ENCODE measurements at regions not wholly inside any gene's neighbourhood (a gene's known extent, or its start where the extent isn't known, plus 50 kb on each side); places are given as distances from the start of the nearest gene placed in this dataset.

- no peak for DNase-seq
- CTCF ChIA-PET = no interaction called here
- Mint-ChIP-seq H3K27me3 (ENCODE audit: low read depth) (no peaks in the 10 kb centered on the region), H3K4me3 (no peak overlapping the region), H3K27ac (no peak overlapping the region), H3K9me3 (no peaks in the 10 kb centered on the region), H3K36me3 (ENCODE audit: low read depth) (peaks cover 3% of the 10 kb centered on the region), H3K4me1 (ENCODE audit: low read depth) (peaks cover 30% of the 10 kb centered on the region)
- intact Hi-C loops (cut with micrococcal nuclease) = no loop called here
Observed at GRCh38 chr3:177823701-177824189, 626.5 kb upstream of the TBL1XR1 start.

GRCh38 chr3:177824190-177824786 lies 627.0 kb upstream of the TBL1XR1 start:
- Mint-ChIP-seq H3K27ac (no peak overlapping the region), H3K4me3 (no peak overlapping the region)

GRCh38 chr3:177824841-177825240 lies 627.6 kb upstream of the TBL1XR1 start:
- DNase-seq = no peak
- no peak overlapping the region for H3K4me3 Mint-ChIP-seq
- H3K9me3 Mint-ChIP-seq = no peaks in the 10 kb centered on the region
- H3K36me3 Mint-ChIP-seq (ENCODE audit: low read depth) = peaks cover 3% of the 10 kb centered on the region
- H3K27me3 Mint-ChIP-seq (ENCODE audit: low read depth) = no peaks in the 10 kb centered on the region
- CTCF ChIA-PET = interaction anchor here (0.7 kb wide), 1 partner anchor 463 kb away, joined by 3 read pairs; no protein-coding TSS in a partner anchor
- intact Hi-C loops (cut with micrococcal nuclease) = no loop called here
- H3K27ac Mint-ChIP-seq = no peak overlapping the region
- peaks cover 30% of the 10 kb centered on the region for H3K4me1 Mint-ChIP-seq (ENCODE audit: low read depth)

More at GRCh38 chr3:177824190-177824786, 627.0 kb upstream of the TBL1XR1 start:
- no peak for DNase-seq
- no peaks in the 10 kb centered on the region for H3K27me3 Mint-ChIP-seq (ENCODE audit: low read depth)
- H3K4me1 Mint-ChIP-seq (ENCODE audit: low read depth) = peaks cover 30% of the 10 kb centered on the region
- intact Hi-C loops (cut with micrococcal nuclease) = no loop called here
- peaks cover 3% of the 10 kb centered on the region for H3K36me3 Mint-ChIP-seq (ENCODE audit: low read depth)
- CTCF ChIA-PET = interaction anchor here (0.7 kb wide), 1 partner anchor 462 kb away, joined by 3 read pairs; no protein-coding TSS in a partner anchor
- no peaks in the 10 kb centered on the region for H3K9me3 Mint-ChIP-seq

GRCh38 chr3:177826253-177826652 lies 629.0 kb upstream of the TBL1XR1 start:
- CTCF ChIA-PET = interaction anchor here (0.7 kb wide), 1 partner anchor 39 kb away, joined by 4 read pairs; no protein-coding TSS in a partner anchor
- no peaks in the 10 kb centered on the region for H3K9me3 Mint-ChIP-seq
- intact Hi-C loops (cut with micrococcal nuclease) = no loop called here
- peaks cover 18% of the 10 kb centered on the region for H3K4me1 Mint-ChIP-seq (ENCODE audit: low read depth)
- H3K27ac Mint-ChIP-seq = no peak overlapping the region
- no peaks in the 10 kb centered on the region for H3K36me3 Mint-ChIP-seq (ENCODE audit: low read depth)
- no peak overlapping the region for H3K4me3 Mint-ChIP-seq
- no peaks in the 10 kb centered on the region for H3K27me3 Mint-ChIP-seq (ENCODE audit: low read depth)
- DNase-seq = no peak

GRCh38 chr3:177827511-177828207 lies 630.4 kb upstream of the TBL1XR1 start:
- CTCF ChIA-PET = no interaction called here
- DNase-seq = no peak
- no peaks in the 10 kb centered on the region for H3K9me3 Mint-ChIP-seq
- no peaks in the 10 kb centered on the region for H3K36me3 Mint-ChIP-seq (ENCODE audit: low read depth)
- intact Hi-C loops (cut with micrococcal nuclease) = no loop called here
- no peak overlapping the region for H3K27ac Mint-ChIP-seq
- no peak overlapping the region for H3K4me3 Mint-ChIP-seq
- peaks cover 13% of the 10 kb centered on the region for H3K4me1 Mint-ChIP-seq (ENCODE audit: low read depth)
- H3K27me3 Mint-ChIP-seq (ENCODE audit: low read depth) = no peaks in the 10 kb centered on the region

GRCh38 chr3:177828208-177828565 lies 630.9 kb upstream of the TBL1XR1 start:
- CTCF ChIA-PET = interaction anchor here (1.1 kb wide), 1 partner anchor 17 kb away, joined by 3 read pairs; no protein-coding TSS in a partner anchor
- Mint-ChIP-seq H3K4me3 (no peak overlapping the region), H3K36me3 (ENCODE audit: low read depth) (no peaks in the 10 kb centered on the region), H3K27me3 (ENCODE audit: low read depth) (no peaks in the 10 kb centered on the region), H3K27ac (no peak overlapping the region), H3K4me1 (ENCODE audit: low read depth) (peaks cover 12% of the 10 kb centered on the region), H3K9me3 (no peaks in the 10 kb centered on the region)
- intact Hi-C loops (cut with micrococcal nuclease) = no loop called here
- no peak for DNase-seq

GRCh38 chr3:177830411-177830849 lies 633.1 kb upstream of the TBL1XR1 start:
- no peak for DNase-seq
- no peaks in the 10 kb centered on the region for H3K27me3 Mint-ChIP-seq (ENCODE audit: low read depth)
- H3K4me1 Mint-ChIP-seq (ENCODE audit: low read depth) = peaks cover 20% of the 10 kb centered on the region
- H3K9me3 Mint-ChIP-seq = no peaks in the 10 kb centered on the region
- CTCF ChIA-PET = interaction anchor here (0.7 kb wide), 1 partner anchor 45 kb away, joined by 3 read pairs; no protein-coding TSS in a partner anchor
- H3K36me3 Mint-ChIP-seq (ENCODE audit: low read depth) = no peaks in the 10 kb centered on the region
- no peak overlapping the region for H3K4me3 Mint-ChIP-seq
- H3K27ac Mint-ChIP-seq = no peak overlapping the region
- intact Hi-C loops (cut with micrococcal nuclease) = no loop called here

GRCh38 chr3:177831361-177831760 lies 634.1 kb upstream of the TBL1XR1 start:
- no peak for DNase-seq
- Mint-ChIP-seq H3K27ac (no peak overlapping the region), H3K36me3 (ENCODE audit: low read depth) (no peaks in the 10 kb centered on the region), H3K4me1 (ENCODE audit: low read depth) (peaks cover 23% of the 10 kb centered on the region), H3K27me3 (ENCODE audit: low read depth) (no peaks in the 10 kb centered on the region), H3K9me3 (no peaks in the 10 kb centered on the region), H3K4me3 (no peak overlapping the region)
- intact Hi-C loops (cut with micrococcal nuclease) = no loop called here
- CTCF ChIA-PET = no interaction called here

GRCh38 chr3:177832880-177833279 lies 635.6 kb upstream of the TBL1XR1 start:
- CTCF ChIA-PET = no interaction called here
- intact Hi-C loops (cut with micrococcal nuclease) = no loop called here

GRCh38 chr3:177833332-177833731 lies 636.0 kb upstream of the TBL1XR1 start:
- no peak overlapping the region for H3K27ac Mint-ChIP-seq
- CTCF ChIA-PET = no interaction called here
- intact Hi-C loops (cut with micrococcal nuclease) = no loop called here
- no peak for DNase-seq
- no peaks in the 10 kb centered on the region for H3K36me3 Mint-ChIP-seq (ENCODE audit: low read depth)
- H3K9me3 Mint-ChIP-seq = no peaks in the 10 kb centered on the region
- H3K27me3 Mint-ChIP-seq (ENCODE audit: low read depth) = no peaks in the 10 kb centered on the region
- peaks cover 12% of the 10 kb centered on the region for H3K4me1 Mint-ChIP-seq (ENCODE audit: low read depth)
- no peak overlapping the region for H3K4me3 Mint-ChIP-seq

More at GRCh38 chr3:177832880-177833279, 635.6 kb upstream of the TBL1XR1 start:
- no peak for DNase-seq
- H3K27me3 Mint-ChIP-seq (ENCODE audit: low read depth) = no peaks in the 10 kb centered on the region
- no peak overlapping the region for H3K27ac Mint-ChIP-seq
- H3K4me1 Mint-ChIP-seq (ENCODE audit: low read depth) = peaks cover 15% of the 10 kb centered on the region
- no peaks in the 10 kb centered on the region for H3K9me3 Mint-ChIP-seq
- no peak overlapping the region for H3K4me3 Mint-ChIP-seq
- H3K36me3 Mint-ChIP-seq (ENCODE audit: low read depth) = no peaks in the 10 kb centered on the region

GRCh38 chr3:177835008-177835407 lies 637.7 kb upstream of the TBL1XR1 start:
- Mint-ChIP-seq H3K27me3 (ENCODE audit: low read depth) (no peaks in the 10 kb centered on the region), H3K27ac (no peak overlapping the region), H3K36me3 (ENCODE audit: low read depth) (no peaks in the 10 kb centered on the region), H3K4me1 (ENCODE audit: low read depth) (peaks cover 12% of the 10 kb centered on the region), H3K4me3 (no peak overlapping the region), H3K9me3 (no peaks in the 10 kb centered on the region)
- intact Hi-C loops (cut with micrococcal nuclease) = no loop called here
- DNase-seq = no peak
- CTCF ChIA-PET = interaction anchor here (0.6 to 0.7 kb wide), 2 partner anchors 112 to 520 kb away, joined by 3 read pairs; no protein-coding TSS in a partner anchor

GRCh38 chr3:177835917-177836316 lies 638.6 kb upstream of the TBL1XR1 start:
- no peak for DNase-seq
- Mint-ChIP-seq H3K4me3 (no peak overlapping the region), H3K27me3 (ENCODE audit: low read depth) (no peaks in the 10 kb centered on the region), H3K36me3 (ENCODE audit: low read depth) (no peaks in the 10 kb centered on the region), H3K9me3 (no peaks in the 10 kb centered on the region), H3K4me1 (ENCODE audit: low read depth) (peaks cover 12% of the 10 kb centered on the region), H3K27ac (no peak overlapping the region)
- CTCF ChIA-PET = no interaction called here
- intact Hi-C loops (cut with micrococcal nuclease) = no loop called here

- no peak overlapping the region for H3K4me3 Mint-ChIP-seq
- no peaks in the 10 kb centered on the region for H3K27me3 Mint-ChIP-seq (ENCODE audit: low read depth)
- CTCF ChIA-PET = no interaction called here
- no peak for DNase-seq
- no peaks in the 10 kb centered on the region for H3K9me3 Mint-ChIP-seq
- intact Hi-C loops (cut with micrococcal nuclease) = no loop called here
- peaks cover 12% of the 10 kb centered on the region for H3K4me1 Mint-ChIP-seq (ENCODE audit: low read depth)
- no peaks in the 10 kb centered on the region for H3K36me3 Mint-ChIP-seq (ENCODE audit: low read depth)
- H3K27ac Mint-ChIP-seq = no peak overlapping the region
Observed at GRCh38 chr3:177836671-177837070, 639.4 kb upstream of the TBL1XR1 start.
